IPS DF 19.7 (cell line): ENCODE measurements at regions not wholly inside any gene's neighbourhood (a gene's known extent, or its start where the extent isn't known, plus 50 kb on each side); places are given as distances from the start of the nearest gene placed in this dataset.
"Not testable (repeated sequence)": the region's sequence is repeated elsewhere in the genome, so short reads cannot be mapped to it uniquely, and the experiment has no call there.

ENCODE experiments used
- DNase-seq: peaks from one replicate; pipeline ENCODE4 v3.0.0-alpha.2; 2013; ENCODE audit warnings: low read depth, low spot score

DNA sequence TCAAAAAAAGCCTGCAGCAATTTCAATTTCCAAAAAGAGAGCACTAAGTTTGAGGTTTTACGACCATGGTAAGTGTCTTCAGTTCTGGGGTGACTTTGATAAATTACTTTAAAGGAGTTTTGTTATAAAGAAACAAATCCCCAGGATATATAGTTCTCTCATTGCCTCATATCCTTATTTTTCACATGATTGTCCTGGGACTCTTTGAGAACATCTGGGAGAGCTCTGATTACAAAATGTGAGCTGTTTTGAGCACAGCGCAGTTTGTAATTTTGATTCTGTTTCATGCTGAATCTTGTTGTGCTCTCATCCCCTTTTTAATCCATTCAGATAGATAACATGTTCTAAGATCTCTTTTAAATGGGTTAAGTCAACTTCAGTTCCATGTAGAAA lies 67.7 kb upstream of the DCN start:
- DNase-seq: no peak

DNA sequence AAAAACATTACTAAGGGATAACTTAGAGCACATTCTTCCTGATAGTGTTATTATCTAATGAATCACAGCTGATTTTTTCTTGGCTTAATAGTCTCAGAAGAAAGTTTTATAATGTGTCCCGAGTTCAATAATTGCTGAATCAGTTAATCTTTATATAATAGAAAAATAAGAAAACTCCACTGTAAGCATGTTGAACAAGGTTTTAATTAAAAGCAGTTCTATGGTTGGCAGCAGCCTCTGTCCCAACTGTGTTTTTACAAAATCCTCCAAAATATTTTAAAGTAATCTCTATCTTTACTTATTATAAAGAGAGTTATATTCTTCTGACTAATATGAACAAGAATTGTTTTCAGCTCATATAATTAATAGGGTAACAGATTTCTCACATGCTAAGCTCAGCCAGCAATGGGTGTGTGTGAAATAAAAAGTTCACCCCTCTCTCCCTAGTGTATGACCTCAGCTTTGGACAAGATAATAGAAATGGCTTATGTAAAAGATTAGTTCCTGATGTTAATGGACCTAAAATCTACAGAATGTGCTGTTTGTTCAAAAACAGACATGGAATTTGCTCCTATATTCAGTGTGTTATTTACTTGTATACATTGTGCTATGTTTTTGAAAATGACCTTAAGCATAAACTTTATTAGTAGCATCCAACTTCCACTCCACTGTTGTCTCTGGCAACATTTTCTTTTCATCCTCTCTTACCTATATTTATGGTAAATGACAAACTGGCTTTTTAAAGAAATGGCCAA lies 67.1 kb upstream of the DCN start:
- no peak for DNase-seq

GRCh38 chr12:91249054-91249453 lies 66.4 kb upstream of the DCN start:
- no peak for DNase-seq

- DNase-seq: not testable (repeated sequence)
Measured at GRCh38 chr12:91243177-91243576, 60.6 kb upstream of the DCN start.

- no peak for DNase-seq
Measured at GRCh38 chr12:91241756-91242155, 59.1 kb upstream of the DCN start.

GRCh38 chr12:91240386-91241095 lies 57.9 kb upstream of the DCN start:
- DNase-seq: no peak

GRCh38 chr12:91239481-91239880 lies 56.9 kb upstream of the DCN start:
- no peak for DNase-seq
